ENCODE measurements at regions not wholly inside any gene's neighbourhood (a gene's known extent, or its start where the extent isn't known, plus 50 kb on each side); places are given as distances from the start of the nearest gene placed in this dataset.
A peak's percentile ranks its signal among the peaks of the same experiment; 100 is the strongest.
"Not testable (repeated sequence)": the region's sequence is repeated elsewhere in the genome, so short reads cannot be mapped to it uniquely, and the experiment has no call there.

DNA sequence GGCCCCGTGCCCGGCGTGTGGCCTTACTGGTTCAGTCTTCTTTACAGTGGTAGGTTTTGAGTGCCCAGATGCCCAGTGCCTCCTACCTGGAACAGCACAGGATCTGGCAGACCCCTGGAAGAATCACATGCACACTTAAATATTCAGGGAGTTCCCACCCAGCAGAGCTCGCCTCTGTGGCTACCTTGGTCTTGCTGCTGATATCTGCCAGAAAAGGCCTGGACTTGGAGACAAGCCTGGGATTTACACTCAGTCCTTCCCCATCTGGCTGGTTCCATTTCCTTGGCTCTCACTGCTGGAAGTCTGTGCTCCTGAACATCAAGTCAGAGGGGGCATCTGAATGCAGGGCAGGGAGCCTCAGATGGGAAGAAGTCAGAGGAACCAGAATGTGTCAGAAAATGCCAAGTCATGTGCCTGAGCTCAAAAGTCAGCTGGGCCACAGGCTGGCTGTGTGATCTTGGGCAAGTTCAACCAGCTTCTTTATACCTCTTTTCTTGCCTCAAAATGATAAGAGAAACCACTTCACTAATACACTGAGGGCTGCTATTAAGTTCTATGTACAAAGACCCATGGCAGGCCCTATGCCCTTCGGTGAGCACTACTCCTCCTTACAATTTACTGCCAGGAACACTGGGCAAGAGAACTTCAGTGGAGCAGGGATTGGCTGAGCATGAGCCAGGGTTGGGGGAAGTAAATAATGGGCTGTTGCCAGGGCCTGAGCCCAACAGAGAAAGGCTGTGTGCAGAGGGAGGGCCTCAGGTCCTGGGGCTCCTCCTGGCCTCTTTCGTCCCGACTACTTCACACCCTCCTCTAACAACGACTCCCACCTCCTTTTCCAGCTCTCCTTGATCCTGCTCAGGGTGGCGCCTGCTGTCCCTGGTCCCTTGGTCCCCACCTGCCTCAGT lies 135.9 kb downstream of the GPCPD1 start:
- no peaks in the 10 kb centered on the region for H3K9me3 ChIP-seq
- no peak for TF ChIP-seq POLR2A (IDR thresholded peaks at IDR 0.05)
- TF ChIP-seq, protein P1, sequence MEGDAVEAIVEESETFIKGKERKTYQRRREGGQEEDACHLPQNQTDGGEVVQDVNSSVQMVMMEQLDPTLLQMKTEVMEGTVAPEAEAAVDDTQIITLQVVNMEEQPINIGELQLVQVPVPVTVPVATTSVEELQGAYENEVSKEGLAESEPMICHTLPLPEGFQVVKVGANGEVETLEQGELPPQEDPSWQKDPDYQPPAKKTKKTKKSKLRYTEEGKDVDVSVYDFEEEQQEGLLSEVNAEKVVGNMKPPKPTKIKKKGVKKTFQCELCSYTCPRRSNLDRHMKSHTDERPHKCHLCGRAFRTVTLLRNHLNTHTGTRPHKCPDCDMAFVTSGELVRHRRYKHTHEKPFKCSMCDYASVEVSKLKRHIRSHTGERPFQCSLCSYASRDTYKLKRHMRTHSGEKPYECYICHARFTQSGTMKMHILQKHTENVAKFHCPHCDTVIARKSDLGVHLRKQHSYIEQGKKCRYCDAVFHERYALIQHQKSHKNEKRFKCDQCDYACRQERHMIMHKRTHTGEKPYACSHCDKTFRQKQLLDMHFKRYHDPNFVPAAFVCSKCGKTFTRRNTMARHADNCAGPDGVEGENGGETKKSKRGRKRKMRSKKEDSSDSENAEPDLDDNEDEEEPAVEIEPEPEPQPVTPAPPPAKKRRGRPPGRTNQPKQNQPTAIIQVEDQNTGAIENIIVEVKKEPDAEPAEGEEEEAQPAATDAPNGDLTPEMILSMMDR (IDR thresholded peaks at IDR 0.05), result no peak
- TF ChIP-seq EP300 (IDR thresholded peaks at IDR 0.05; ENCODE audit: low read depth), result no peak
- TF ChIP-seq POLR2AphosphoS5 (IDR thresholded peaks at IDR 0.05), result no peak
- H3K27ac ChIP-seq, result no peak overlapping the region
- in situ Hi-C loops (cut with MboI; ENCODE audit: low pct_ligation_motif_present in 1 of 4, low pct_unique_long_range_greater_than_20kb in 1 of 4, low sequenced_read_pairs in 3 of 4) (no loop called here), intact Hi-C loops (cut with DNase I; ENCODE audit: low total_unique reads) (no loop called here)
- H3K27me3 ChIP-seq, result no peaks in the 10 kb centered on the region
- 80% methylated on average over 8 of the region's 9 CpGs; no CpG with 5 or more reads in 1 of the 2 donors for WGBS, 2 donors (ENCODE audit: low coverage in 1 of 2)
- no peaks in the 10 kb centered on the region for H3K36me3 ChIP-seq
- no peak overlapping the region for H3K4me3 ChIP-seq
- peaks cover 0 to 3% (median 0%) of the 10 kb centered on the region in 4 donors for H3K4me1 ChIP-seq
- DNase-seq, result no peak

DNA sequence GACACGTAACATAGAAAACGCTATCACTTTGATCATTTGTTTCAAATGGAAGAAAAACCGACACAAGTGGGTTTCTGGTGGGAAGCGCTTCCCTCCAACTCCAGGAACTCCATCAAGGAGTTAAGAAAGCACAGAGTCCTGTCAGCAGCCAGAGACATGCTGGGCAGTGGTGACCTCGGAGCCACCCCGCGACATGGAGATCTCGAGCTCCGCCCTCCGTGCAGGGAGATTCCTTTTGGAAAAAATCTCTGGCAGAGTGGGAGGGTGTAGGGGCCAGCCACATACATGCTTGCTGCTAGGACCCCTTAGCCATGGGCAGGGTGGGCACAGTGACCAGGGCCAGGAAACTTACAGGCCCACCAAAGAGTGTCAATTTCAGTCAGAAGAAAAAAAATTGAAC lies 138.9 kb downstream of the GPCPD1 start:
- H3K36me3 ChIP-seq; H3K27me3 ChIP-seq; H3K27ac ChIP-seq; DNase-seq; H3K9me3 ChIP-seq; intact Hi-C loops (cut with DNase I; ENCODE audit: low total_unique reads); in situ Hi-C loops (cut with MboI; ENCODE audit: low pct_ligation_motif_present in 1 of 4, low pct_unique_long_range_greater_than_20kb in 1 of 4, low sequenced_read_pairs in 3 of 4); H3K4me1 ChIP-seq: not testable (repeated sequence)
- peak overlapping the region in 1 of 4 donors; percentile 27 for H3K4me3 ChIP-seq
- 98% methylated on average over 4 of the region's 10 CpGs; no CpG with 5 or more reads in 1 of the 2 donors for WGBS, 2 donors (ENCODE audit: low coverage in 1 of 2)

DNA sequence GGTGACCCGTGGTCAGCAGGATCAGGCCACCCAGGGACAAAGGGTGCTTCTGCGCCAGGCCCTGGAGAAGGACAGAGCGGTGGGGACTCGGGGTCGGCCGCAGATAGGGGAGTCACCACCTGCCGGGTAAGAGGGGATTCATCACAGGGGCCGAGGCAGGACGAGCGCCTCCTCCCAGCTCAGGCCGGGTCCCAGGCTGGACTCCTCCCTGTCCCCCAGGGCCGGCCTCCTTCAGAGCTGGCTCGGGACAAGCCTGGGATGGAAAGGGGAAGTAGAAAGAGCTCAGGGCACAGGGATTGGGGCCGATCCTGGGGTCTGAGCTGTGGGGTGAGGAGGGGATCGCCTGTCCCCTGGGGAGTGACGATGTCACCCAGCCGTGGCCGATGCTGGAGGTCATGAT lies 139.4 kb downstream of the GPCPD1 start:
- no peaks in the 10 kb centered on the region for H3K4me1 ChIP-seq
- H3K27me3 ChIP-seq, result no peaks in the 10 kb centered on the region
- 83% methylated on average over 18 of the region's 18 CpGs; no CpG with 5 or more reads in 1 of the 2 donors for WGBS, 2 donors (ENCODE audit: low coverage in 1 of 2)
- in situ Hi-C loops (cut with MboI; ENCODE audit: low pct_ligation_motif_present in 1 of 4, low pct_unique_long_range_greater_than_20kb in 1 of 4, low sequenced_read_pairs in 3 of 4), result no loop called here
- H3K4me3 ChIP-seq, result peak overlapping the region in 1 of 4 donors; percentile 27
- intact Hi-C loops (cut with DNase I; ENCODE audit: low total_unique reads), result no loop called here
- H3K27ac ChIP-seq, result no peak overlapping the region
- DNase-seq, result no peak
- no peak for TF ChIP-seq POLR2AphosphoS5 (IDR thresholded peaks at IDR 0.05)
- no peak for TF ChIP-seq EP300 (IDR thresholded peaks at IDR 0.05; ENCODE audit: low read depth)
- TF ChIP-seq POLR2A (IDR thresholded peaks at IDR 0.05), result no peak
- TF ChIP-seq, protein P1 (IDR thresholded peaks at IDR 0.05), result no peak
- no peaks in the 10 kb centered on the region for H3K9me3 ChIP-seq
- no peaks in the 10 kb centered on the region for H3K36me3 ChIP-seq

DNA sequence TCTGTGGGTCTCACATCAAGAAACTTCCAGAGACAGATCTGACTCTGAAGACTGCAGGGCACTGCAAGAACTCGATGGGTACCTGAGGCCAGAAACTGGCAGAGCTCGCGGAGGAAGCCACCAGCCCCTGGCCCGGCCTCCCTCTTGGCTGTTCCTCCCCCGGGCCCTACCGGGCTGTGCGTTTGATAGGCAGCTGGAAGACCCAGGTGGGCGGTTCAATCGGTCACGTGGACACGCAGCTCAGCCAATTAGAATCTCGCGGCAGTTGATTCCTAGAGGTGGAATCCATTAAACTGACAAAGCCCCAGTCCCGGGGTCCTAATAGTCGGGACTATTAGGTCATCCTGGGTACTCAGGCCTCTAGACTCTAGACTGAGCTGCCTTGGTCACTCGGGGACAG lies 139.9 kb downstream of the GPCPD1 start:
- Histone ChIP-seq H3K27ac (no peak overlapping the region), H3K9me3 (no peaks in the 10 kb centered on the region), H3K36me3 (no peaks in the 10 kb centered on the region), H3K4me1 (no peaks in the 10 kb centered on the region), H3K4me3 (no peak overlapping the region), H3K27me3 (no peaks in the 10 kb centered on the region)
- WGBS, 2 donors (ENCODE audit: low coverage in 1 of 2), result 91% methylated on average over 16 of the region's 16 CpGs; no CpG with 5 or more reads in 1 of the 2 donors
- in situ Hi-C loops (cut with MboI; ENCODE audit: low pct_ligation_motif_present in 1 of 4, low pct_unique_long_range_greater_than_20kb in 1 of 4, low sequenced_read_pairs in 3 of 4) (no loop called here), intact Hi-C loops (cut with DNase I; ENCODE audit: low total_unique reads) (no loop called here)
- TF ChIP-seq POLR2AphosphoS5 (IDR thresholded peaks at IDR 0.05) (no peak), POLR2A (IDR thresholded peaks at IDR 0.05) (no peak), EP300 (IDR thresholded peaks at IDR 0.05; ENCODE audit: low read depth) (no peak)
- TF ChIP-seq, protein P1 (IDR thresholded peaks at IDR 0.05), result no peak
- DNase-seq, result no peak

Data from transverse colon (tissue), 4 donors.